HK-2 (cell line): ENCODE measurements at regions not wholly inside any gene's neighbourhood (a gene's known extent, or its start where the extent isn't known, plus 50 kb on each side); places are given as distances from the start of the nearest gene placed in this dataset.

Experiments
- DNase-seq: peaks from one replicate; pipeline ENCODE4 v3.0.0-alpha.2; 2018; ENCODE audit not compliant: unreplicated experiment

- no peak for DNase-seq
Observed at GRCh38 chr16:85255777-85256176, 143.5 kb upstream of the CIBAR2 start.

GRCh38 chr16:85256190-85256739 lies 144.0 kb upstream of the CIBAR2 start:
- no peak for DNase-seq

GRCh38 chr16:85257483-85257882 lies 145.2 kb upstream of the CIBAR2 start:
- no peak for DNase-seq

- DNase-seq = no peak
Observed at GRCh38 chr16:85258166-85258565, 145.9 kb upstream of the CIBAR2 start.

- DNase-seq = no peak
Observed at GRCh38 chr16:85258629-85259028, 146.4 kb upstream of the CIBAR2 start.

- DNase-seq = no peak
Observed at GRCh38 chr16:85259115-85259831, 147.0 kb upstream of the CIBAR2 start.

- no peak for DNase-seq
Observed at GRCh38 chr16:85259832-85260167, 147.5 kb upstream of the CIBAR2 start.

- DNase-seq = no peak
Observed at GRCh38 chr16:85261204-85261603, 148.9 kb upstream of the CIBAR2 start.

GRCh38 chr16:85261657-85262557 lies 149.6 kb upstream of the CIBAR2 start:
- no peak for DNase-seq

- no peak for DNase-seq
Observed at GRCh38 chr16:85262558-85263238, 150.4 kb upstream of the CIBAR2 start.

- no peak for DNase-seq
Observed at GRCh38 chr16:85263239-85263585, 150.9 kb upstream of the CIBAR2 start.

GRCh38 chr16:85264752-85265151 lies 152.5 kb upstream of the CIBAR2 start:
- no peak for DNase-seq

GRCh38 chr16:85265161-85265784 lies 153.0 kb upstream of the CIBAR2 start:
- no peak for DNase-seq

- no peak for DNase-seq
Observed at GRCh38 chr16:85265810-85266209, 153.5 kb upstream of the CIBAR2 start.

- DNase-seq = no peak
Observed at GRCh38 chr16:85266857-85267256, 154.6 kb upstream of the CIBAR2 start.

GRCh38 chr16:85267414-85267945 lies 155.2 kb upstream of the CIBAR2 start:
- no peak for DNase-seq

- no peak for DNase-seq
Observed at GRCh38 chr16:85269165-85269564, 156.9 kb upstream of the CIBAR2 start.

- no peak for DNase-seq
Observed at GRCh38 chr16:85270374-85270773, 158.1 kb upstream of the CIBAR2 start.

- no peak for DNase-seq
Observed at GRCh38 chr16:85271198-85271597, 158.9 kb upstream of the CIBAR2 start.

GRCh38 chr16:85273293-85273692 lies 161.0 kb upstream of the CIBAR2 start:
- DNase-seq = no peak

GRCh38 chr16:85274501-85274900 lies 162.2 kb upstream of the CIBAR2 start:
- DNase-seq = no peak

- DNase-seq = no peak
Observed at GRCh38 chr16:85274924-85275323, 162.7 kb upstream of the CIBAR2 start.
